GM21423 (cell line): ENCODE measurements at regions not wholly inside any gene's neighbourhood (a gene's known extent, or its start where the extent isn't known, plus 50 kb on each side); places are given as distances from the start of the nearest gene placed in this dataset.
"Not testable (repeated sequence)": the region's sequence is repeated elsewhere in the genome, so short reads cannot be mapped to it uniquely, and the experiment has no call there.

Experiments used
- ATAC-seq: cut with Tn5 transposase; IDR thresholded peaks from one replicate; pipeline ENCODE4 v1.9.1; 2021; ENCODE audit warnings: mild to moderate bottlenecking, moderate library complexity; ENCODE audit not compliant: unreplicated experiment

- ATAC-seq: no peak
These were observed 316.3 kb upstream of the MEF2C start for GRCh38 chr5:89199306-89199705.

DNA sequence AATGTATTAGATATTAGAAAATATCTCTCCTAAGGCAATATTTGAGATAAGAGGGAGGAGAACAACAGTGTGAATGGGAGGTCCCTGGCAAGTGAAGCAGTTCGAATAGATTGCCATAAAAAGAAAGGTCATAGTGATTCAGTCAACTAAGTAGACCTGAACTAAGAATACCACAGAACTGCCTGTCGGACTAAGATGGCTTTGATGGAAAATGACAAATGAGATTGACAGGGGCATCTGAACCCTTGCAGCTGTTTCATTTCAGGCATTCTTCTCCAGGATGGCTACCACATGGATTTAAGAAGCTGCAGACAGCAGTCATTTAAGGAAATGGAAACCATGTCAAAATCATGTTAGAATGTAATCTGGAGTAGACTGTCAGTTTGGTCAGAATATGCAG, 308.4 kb upstream of the MEF2C start:
- ATAC-seq: no peak

DNA sequence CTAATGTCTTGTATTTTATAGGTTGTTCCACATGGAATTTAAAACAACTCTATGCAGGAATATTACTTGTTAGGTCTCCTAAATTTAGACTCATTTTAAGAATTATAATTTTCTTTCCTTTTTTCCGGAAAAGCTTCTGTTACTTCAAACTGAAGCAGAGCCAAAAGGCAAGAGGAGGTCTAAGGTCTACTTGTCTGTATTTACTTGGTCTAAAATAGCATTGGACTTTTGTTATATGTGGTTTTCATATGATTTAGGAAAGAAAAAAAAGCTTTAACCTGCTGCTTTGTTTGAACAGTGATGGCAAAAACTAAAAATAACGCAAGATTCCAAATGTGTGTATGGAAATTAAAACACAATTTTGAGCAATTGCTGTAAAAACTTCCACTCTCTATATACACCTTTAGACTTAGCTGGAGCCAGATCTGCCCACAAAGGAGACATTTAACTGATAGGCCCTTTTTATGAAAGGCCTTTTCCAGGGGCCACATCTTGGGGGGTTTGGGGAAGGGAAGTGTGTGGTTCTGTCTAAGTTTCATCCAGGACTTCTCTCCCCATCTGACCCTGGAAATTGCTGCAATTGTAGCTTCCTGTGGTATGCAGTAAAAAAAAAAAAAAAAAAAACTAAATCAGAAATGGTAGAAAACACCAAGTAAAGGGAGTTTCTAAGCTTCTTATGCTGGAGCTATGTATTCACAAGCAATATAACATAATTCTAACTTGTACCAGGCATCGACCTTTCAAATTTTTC, 307.7 kb upstream of the MEF2C start:
- ATAC-seq: no peak

DNA sequence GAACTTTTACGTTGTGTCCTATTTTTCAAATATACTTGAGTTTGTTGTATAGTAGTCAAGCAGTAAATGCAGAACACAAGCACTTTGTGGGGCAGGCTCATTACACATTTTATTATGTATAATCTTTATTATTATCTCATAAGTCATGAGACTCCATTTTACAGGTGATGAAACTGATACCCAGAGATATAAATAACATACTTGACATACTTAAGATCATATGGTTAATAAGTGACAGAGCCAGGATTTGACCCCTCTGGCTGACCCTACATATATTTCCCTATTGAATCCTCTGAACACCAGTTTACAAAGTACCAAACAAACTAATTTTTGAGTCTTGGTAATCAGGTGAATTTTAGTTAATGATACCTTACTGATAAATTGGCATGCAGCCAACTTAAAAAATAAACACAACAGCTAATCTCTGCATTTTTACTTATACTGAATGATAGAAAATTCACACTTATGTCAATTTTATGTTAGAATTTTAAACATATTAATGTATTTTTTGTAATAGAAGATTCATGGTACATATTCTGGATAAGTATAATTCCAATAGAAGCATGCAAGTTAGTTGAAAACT, 305.0 kb upstream of the MEF2C start:
- peak; percentile 62 for ATAC-seq

DNA sequence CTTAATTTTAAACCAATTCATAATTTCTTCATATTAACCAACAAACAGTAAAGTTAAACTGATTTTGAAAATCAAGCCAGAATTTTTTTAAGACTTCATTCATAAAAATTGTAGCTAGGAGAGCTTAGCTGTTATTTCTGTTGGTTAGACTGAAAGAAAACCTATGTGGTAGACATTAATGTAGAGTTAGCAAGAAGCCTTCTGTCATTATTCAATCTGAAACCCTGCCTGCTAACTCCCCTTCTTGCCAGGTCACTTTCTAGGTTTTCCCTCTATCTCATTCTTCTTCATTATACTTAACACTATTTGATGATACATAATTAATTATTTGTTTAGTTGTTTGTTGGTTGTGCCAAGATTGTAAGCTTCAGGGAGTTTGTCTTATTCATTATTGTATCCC, 304.3 kb upstream of the MEF2C start:
- no peak for ATAC-seq

DNA sequence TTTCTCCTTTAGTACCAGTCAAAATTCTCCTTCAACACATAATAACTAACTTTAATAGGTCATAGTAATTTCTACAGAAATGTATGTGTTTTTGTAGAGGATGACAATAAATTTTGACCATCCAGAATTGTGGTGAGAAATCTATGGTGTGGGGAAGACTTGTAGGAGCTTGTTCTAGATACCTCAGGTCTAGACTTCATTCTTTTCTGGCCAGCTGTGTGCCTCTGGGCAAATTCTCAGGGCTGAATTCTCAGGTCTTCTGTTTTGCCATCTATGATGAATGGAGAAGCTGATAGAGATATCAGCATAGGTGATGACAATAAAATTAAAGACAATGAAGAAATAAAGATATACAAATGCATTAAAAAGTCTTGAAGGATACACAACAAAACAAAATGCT, 298.6 kb upstream of the MEF2C start:
- ATAC-seq: no peak

GRCh38 chr5:89179731-89180130, 296.7 kb upstream of the MEF2C start:
- no peak for ATAC-seq

GRCh38 chr5:89178541-89178940, 295.6 kb upstream of the MEF2C start:
- no peak for ATAC-seq

GRCh38 chr5:89173528-89173927, 290.5 kb upstream of the MEF2C start:
- no peak for ATAC-seq

GRCh38 chr5:89168766-89169165, 285.8 kb upstream of the MEF2C start:
- peak; percentile 79 for ATAC-seq

GRCh38 chr5:89164703-89165102, 281.7 kb upstream of the MEF2C start:
- not testable (repeated sequence) for ATAC-seq

GRCh38 chr5:89156226-89156625, 273.2 kb upstream of the MEF2C start:
- ATAC-seq: no peak

DNA sequence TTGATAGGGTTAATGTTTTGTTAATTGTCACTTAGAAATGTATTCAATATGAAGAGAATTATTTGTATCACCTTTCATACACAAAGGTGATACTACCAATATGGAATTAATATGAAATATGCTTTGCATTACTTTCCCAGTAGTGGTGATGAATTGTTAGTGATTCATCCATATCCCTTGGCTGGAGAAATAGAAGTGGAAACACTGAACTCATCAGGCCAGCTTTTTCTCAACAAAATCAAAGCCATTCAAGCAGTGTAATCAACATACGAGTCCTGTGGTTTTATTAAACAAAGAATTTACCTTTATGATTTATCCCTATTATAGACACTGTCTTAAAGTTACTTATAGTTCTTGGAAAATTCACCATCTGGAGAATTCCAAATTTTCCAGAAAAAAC, 264.0 kb upstream of the MEF2C start:
- ATAC-seq: no peak

DNA sequence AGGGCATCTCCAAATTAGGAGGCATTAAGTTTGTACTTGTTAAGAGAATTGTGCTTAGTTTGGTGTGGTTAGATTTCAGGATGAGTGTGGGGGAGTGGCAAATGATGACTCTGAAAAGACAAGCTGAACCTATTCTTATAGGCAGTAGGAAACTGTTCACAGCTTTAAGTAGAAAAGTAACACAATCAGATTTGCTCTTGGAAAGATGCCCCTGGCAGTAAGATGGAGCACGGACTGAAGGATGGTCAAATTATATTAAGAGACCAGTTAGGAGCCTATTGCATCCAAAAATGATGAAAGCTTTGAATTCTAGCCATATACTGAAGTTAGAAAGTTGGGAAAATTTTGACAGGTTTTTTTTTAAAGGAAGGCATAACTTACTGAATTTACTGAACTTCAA, 254.2 kb upstream of the MEF2C start:
- no peak for ATAC-seq

DNA sequence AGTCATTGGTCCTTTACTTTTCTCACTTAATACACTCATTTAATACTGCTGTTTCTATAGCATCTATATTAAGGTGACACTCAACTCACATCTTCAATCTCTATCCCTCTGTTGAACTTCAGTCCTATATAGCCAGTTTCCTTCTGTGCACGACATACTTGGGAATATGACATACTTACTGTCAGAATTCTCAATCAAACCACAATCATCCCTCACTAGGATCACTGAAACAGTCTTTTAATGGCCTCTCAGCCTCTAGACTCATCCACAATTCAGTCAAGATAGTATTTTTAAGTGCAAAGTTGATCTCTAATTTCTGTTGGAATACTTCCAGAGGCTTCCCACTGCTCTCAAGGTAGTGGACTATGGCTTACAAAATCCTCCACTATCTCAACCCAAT, 251.0 kb upstream of the MEF2C start:
- ATAC-seq: no peak

GRCh38 chr5:89133129-89133528, 250.1 kb upstream of the MEF2C start:
- no peak for ATAC-seq

GRCh38 chr5:89130851-89131250, 247.9 kb upstream of the MEF2C start:
- ATAC-seq: no peak

DNA sequence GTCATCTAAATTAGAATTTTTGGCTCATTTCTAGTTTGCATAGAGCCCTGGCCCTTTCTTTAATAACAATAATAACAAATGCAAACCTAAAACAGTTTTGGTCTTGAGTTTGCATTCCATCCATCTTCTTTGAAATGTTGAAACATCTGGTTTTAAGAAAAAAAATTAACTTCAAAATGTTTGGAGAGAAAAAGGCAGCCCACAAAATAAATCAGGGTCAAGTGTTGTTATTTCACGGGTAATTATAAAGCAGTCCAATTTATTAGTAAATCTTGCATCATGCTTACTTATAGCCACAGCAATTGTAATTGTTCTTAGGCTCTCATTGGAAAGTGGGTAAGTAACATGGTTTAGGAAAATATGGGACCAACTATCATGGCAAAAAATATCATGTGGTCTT, 247.0 kb upstream of the MEF2C start:
- no peak for ATAC-seq

GRCh38 chr5:89128906-89129625, 246.1 kb upstream of the MEF2C start:
- no peak for ATAC-seq

- no peak for ATAC-seq
These were observed 245.1 kb upstream of the MEF2C start for GRCh38 chr5:89128092-89128491.

- ATAC-seq: no peak
These were observed 244.2 kb upstream of the MEF2C start for GRCh38 chr5:89127191-89127590.

DNA sequence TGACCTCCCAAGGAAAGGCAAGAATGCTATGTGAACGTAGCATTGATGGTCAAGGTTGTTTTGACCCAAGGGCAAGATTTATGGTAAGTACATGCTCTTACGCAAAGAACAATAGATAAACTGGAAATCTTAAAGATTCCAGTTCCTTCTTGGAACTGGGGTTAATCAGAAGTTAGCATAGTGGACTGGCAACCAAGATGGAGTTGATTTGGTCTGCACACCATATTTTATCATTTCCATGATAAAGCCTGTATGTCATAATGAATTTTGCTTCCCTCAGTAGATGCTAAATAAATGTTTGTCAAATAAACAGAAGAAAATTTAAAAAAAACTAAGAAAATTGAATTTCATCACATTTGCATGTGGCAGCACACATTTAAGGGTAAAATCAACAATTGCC, 242.4 kb upstream of the MEF2C start:
- ATAC-seq: no peak
